DMS114 treated with DMSO at 0.1 percent for 48 hours (cell line): ENCODE measurements at regions not wholly inside any gene's neighbourhood (a gene's known extent, or its start where the extent isn't known, plus 50 kb on each side); places are given as distances from the start of the nearest gene placed in this dataset.
"Not testable (repeated sequence)": the region's sequence is repeated elsewhere in the genome, so short reads cannot be mapped to it uniquely, and the experiment has no call there.

Experiments
- DNase-seq: peaks from one replicate; lab custom pipeline; 2025; ENCODE audit not compliant: unreplicated experiment; lab: John Stamatoyannopoulos, UW

DNA sequence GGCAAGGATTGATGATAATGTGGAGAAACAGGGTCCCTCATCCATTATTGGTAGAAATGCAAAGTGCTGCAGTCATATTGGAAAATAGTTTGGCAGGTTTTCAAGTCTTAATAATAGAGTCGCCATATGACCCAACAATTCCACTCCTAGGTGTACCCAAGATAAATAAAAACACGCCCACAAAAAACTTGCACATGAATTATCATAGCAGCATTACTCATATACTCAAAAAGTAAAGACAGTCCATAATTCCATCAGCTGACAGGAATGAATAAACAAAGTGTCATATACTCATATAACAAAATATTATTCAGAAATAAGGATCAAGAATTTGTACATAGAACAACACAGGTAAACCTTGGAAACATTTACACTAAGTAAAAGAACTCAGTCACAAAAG lies 242.9 kb upstream of the FTMT start:
- no peak for DNase-seq

DNA sequence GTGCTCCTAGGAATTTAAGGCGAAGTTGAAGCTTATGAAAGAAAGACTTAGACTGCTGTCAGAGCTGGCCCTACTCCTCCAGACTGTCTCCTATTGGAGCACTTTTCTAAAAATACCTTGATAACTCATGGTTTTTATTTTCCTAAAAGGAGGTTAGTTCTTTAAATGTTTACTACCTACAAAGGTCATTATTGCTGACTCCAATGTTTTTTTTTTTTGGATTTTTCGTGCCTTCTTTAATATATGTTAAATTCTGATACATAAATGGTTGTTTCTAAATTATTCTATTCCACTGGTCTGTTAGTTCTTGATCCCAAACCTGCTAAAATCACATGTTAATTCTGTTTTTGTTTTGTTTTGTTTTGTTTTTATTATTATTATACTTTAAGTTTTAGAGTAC lies 227.6 kb upstream of the FTMT start:
- no peak for DNase-seq

- no peak for DNase-seq
Observed at GRCh38 chr5:121628783-121629182, 222.9 kb upstream of the FTMT start.

- DNase-seq, result peak; percentile 48
Observed at GRCh38 chr5:121630402-121630801, 221.3 kb upstream of the FTMT start.

- no peak for DNase-seq
Observed at GRCh38 chr5:121634946-121635345, 216.7 kb upstream of the FTMT start.

DNA sequence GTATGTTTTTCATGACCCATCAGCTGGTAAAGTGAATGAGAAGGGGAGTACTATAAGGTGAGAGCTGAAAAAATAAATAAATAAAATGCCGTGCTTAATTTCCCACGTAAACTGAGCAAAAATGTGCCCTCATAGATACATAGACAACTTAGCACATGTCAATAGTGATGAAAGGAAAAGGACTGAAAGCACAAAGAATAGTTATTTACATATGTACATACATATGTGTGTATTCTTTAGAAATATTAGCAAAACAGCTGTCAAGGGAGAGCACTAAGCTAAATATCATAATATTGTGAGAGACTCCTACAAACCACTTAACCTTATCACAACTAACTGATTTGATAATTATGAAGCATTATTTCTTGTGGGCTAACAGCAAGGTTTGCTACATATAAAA lies 213.6 kb upstream of the FTMT start:
- no peak for DNase-seq

GRCh38 chr5:121640298-121640697 lies 211.4 kb upstream of the FTMT start:
- DNase-seq, result no peak

GRCh38 chr5:121658221-121658620 lies 193.5 kb upstream of the FTMT start:
- no peak for DNase-seq

DNA sequence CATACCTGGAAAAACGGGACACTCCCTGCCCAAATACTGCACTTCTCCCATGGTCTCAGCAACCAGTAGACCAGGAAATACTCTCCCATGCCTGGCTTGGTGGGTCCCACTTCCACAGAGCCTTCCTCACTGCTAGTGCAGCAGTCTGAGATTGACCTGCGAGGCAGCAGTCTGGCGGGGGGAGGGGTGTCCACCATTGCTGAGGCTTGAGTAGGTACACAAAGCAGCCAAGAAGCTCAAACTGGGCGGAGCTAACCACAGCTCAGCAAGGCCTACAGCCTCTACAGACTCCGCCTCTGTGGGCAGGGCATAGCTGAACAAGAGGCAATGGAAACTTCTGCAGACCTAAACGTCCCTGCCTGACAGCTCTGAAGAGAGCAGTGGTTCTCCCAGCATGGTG lies 191.5 kb upstream of the FTMT start:
- DNase-seq, result no peak

GRCh38 chr5:121665542-121665941 lies 186.1 kb upstream of the FTMT start:
- not testable (repeated sequence) for DNase-seq

DNA sequence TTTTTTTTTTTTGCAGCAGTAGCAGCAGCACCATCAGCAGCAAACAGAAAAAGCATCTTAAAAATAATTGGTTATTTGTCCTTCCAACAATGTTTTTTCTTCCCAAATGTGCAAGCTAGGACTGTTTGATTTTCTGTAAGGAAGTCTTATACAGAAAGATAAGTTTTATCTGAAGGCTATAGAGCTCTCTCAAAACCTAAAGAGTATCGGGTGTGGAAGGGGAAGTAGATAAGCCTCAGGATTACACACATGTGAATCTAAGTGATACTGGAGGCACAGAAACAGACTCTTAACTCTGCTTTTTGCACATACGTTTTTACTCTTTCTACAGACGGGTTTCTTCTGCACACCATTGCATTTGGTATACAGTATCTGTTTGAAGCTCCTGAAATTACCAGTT lies 184.4 kb upstream of the FTMT start:
- no peak for DNase-seq

GRCh38 chr5:121668635-121669034 lies 183.0 kb upstream of the FTMT start:
- DNase-seq, result no peak

DNA sequence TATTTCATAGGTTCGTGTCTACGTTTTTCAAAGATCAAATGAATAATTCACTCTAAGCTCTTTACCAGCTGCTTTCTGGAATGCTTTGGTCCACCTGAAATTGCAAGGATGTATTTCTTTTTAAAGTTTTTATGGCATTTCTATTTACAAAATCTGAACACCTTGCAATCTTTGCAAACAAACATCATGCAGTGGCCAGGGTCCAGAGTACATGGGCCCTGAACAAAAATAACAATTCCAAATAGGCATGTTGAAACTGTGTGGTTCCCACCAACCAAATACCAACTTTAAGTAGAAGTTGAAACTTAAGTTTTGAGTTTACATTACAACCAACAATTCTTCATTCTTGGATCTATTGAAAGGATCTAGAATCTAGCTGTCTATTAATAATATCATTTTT lies 180.1 kb upstream of the FTMT start:
- no peak for DNase-seq

GRCh38 chr5:121675924-121676323 lies 175.8 kb upstream of the FTMT start:
- DNase-seq, result no peak

- no peak for DNase-seq
Observed at GRCh38 chr5:121681229-121681855, 170.3 kb upstream of the FTMT start.

DNA sequence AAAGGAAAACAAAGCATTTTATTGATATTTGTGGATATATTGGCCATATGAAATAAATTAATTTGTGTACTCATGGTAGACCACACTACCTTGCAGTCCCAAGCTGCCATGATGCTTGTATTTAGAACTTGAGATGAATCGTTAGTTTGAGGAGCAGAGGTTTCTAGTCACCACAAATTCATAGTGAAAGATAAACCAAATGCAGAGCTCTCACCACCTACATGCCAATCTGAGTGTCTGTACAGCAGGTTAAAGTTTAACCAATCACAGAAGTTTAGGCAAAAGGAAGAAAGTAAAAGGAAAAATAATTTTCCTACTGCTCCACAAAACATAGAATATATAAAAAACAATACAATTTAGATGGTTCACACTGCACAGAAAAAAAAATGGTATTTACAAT lies 163.6 kb upstream of the FTMT start:
- DNase-seq, result no peak

DNA sequence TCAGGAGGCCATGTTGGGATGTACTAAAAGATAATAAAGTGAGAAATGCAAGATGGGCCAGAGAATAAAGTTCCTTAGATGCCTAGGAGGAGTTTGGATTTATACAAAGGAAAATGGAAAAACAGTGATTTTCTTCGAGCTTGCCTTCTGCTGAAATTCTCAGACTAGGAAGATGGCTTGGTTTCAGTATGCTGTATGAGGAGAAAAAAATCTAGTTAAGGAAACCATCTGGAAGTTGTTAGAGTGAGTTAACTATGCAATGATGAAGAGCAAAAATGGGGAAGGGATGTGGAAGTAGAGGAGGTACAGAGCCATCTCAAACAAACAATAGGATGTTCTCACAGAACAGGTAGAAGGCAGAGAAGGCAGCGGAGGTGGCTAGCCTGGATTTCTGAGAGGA lies 162.9 kb upstream of the FTMT start:
- no peak for DNase-seq

GRCh38 chr5:121691478-121691877 lies 160.2 kb upstream of the FTMT start:
- no peak for DNase-seq

DNA sequence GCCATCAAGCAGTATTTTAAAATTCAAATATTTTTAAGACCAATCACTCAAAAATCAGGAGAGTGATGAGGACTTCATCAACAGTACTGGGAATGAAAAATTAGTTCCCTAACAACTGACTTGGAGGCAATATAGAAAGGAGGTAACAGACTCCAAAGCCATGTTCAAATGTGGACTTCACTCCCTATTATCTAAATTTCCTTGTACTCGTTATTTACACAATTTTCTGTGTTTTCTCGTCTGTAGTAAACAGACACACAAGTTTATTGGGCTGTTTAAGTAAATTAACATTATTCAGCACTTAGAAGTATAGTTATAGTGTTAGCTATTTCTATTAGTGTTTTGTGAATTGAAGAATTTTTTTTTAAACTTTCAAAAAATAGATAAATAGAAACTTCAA lies 159.5 kb upstream of the FTMT start:
- DNase-seq, result no peak

- no peak for DNase-seq
Observed at GRCh38 chr5:121693864-121694263, 157.8 kb upstream of the FTMT start.

DNA sequence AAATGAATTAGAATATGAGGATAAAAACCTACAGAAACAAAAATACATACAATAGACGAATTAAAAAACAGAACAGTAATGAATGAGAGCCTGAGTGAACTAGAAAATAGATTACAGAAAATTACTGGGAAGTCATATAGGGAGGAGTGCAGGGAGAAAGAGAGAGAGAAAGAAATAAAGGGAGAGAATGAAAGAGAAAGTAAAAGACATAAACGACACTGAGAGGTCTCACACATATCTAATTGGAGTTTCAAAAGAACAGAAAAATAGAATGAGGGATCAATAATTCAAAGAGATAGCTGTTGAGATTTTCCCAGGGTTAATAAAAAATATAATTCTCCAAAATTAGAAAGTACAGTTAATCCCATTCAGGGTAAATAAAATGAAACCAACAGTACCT lies 156.4 kb upstream of the FTMT start:
- no peak for DNase-seq

DNA sequence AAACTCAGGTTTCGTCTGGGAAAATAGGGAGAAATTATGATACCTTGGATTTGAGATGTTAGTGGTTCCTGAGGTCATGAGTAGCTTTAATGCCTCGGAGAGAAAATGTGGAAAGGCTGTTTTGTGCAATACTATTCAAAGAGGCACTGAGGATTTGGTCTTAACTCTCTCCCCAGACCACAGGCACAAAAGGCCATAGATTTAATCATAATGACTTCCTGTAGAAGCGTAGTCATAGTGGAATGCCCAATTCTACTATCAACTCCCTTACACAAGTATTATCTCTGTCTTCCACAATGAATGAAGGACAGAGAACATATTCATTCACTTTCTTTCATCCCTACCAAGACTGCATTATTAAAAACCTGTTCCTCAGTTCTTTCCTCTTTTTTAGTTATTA lies 153.0 kb upstream of the FTMT start:
- no peak for DNase-seq

GRCh38 chr5:121701731-121702130 lies 150.0 kb upstream of the FTMT start:
- no peak for DNase-seq

DNA sequence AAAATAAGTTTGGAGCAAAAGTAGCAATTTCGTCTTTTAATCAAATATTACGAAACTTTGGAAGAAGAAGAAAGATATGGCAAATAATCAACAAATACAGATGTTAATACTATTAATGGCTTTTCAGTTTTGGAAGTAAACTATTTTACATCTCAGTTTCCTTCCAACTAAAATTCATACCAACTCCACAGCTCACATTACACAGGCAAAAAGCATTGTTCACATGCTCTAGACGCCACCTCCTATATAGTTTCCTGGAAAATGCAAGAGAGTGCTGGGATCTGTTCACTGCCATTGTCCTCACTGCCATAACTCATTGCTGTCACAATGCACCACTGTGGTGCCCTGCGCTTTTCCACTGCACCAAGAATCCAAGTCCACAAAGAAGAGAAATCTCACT lies 149.0 kb upstream of the FTMT start:
- no peak for DNase-seq
